OCI-LY1 (cell line): ENCODE measurements at regions not wholly inside any gene's neighbourhood (a gene's known extent, or its start where the extent isn't known, plus 50 kb on each side); places are given as distances from the start of the nearest gene placed in this dataset.

Source experiments
- H2AFZ ChIP-seq: fragments of 200-600 bp; sonication (generic), shearing (Covaris generic); 2 replicates; pipeline ENCODE4 v1.6.0; 2014; ENCODE audit warnings: antibody characterized with exemption, mild to moderate bottlenecking, low read length
- H3F3A ChIP-seq: fragments of 200-600 bp; sonication (generic), shearing (Covaris generic); 2 replicates; pipeline ENCODE4 v1.6.0; 2014; ENCODE audit warnings: mild to moderate bottlenecking, antibody characterized with exemption, low read length, moderate library complexity; ENCODE audit not compliant: insufficient read depth
- H3K27ac ChIP-seq: fragments of 200-600 bp; sonication (generic); 2 replicates; pipeline ENCODE4 v1.5.1; 2014; ENCODE audit warnings: low read length, mixed run types, mild to moderate bottlenecking, low read depth; ENCODE audit not compliant: poor library complexity, severe bottlenecking
- H3K27me3 ChIP-seq: fragments of 200-600 bp; sonication (generic); 2 replicates; pipeline ENCODE4 v1.6.0; 2014; ENCODE audit warnings: antibody characterized with exemption, mild to moderate bottlenecking, low read length, moderate library complexity; ENCODE audit not compliant: insufficient read depth
- H3K36me3 ChIP-seq: fragments of 200-600 bp; sonication (generic); 2 replicates; pipeline ENCODE4 v1.6.1; 2014; ENCODE audit warnings: mild to moderate bottlenecking, antibody characterized with exemption, low read length, moderate library complexity, mixed read lengths; ENCODE audit not compliant: insufficient read depth
- H3K4me1 ChIP-seq: fragments of 200-600 bp; sonication (generic); 2 replicates; pipeline ENCODE4 v1.5.1; 2014; ENCODE audit warnings: mild to moderate bottlenecking, low read length, moderate library complexity; ENCODE audit not compliant: insufficient read depth, severe bottlenecking
- H3K4me2 ChIP-seq: fragments of 200-600 bp; sonication (generic), shearing (Covaris generic); 2 replicates; pipeline ENCODE4 v1.6.1; 2014; ENCODE audit warnings: low read length
- H3K4me3 ChIP-seq: fragments of 200-600 bp; sonication (generic); 2 replicates; pipeline ENCODE4 v1.5.1; 2014; ENCODE audit warnings: low read length, low read depth, mild to moderate bottlenecking, mixed read lengths; ENCODE audit not compliant: poor library complexity, severe bottlenecking
- H3K79me2 ChIP-seq: fragments of 200-600 bp; shearing (Covaris generic); 2 replicates; pipeline ENCODE4 v1.6.1; 2016; ENCODE audit warnings: mixed run types, low read length, mixed read lengths; ENCODE audit not compliant: insufficient read depth
- H3K9ac ChIP-seq: fragments of 200-600 bp; sonication (generic), shearing (Covaris generic); 2 replicates; pipeline ENCODE4 v1.6.1; 2014; ENCODE audit warnings: mild to moderate bottlenecking, low read length, mixed read lengths
- H3K9me2 ChIP-seq: fragments of 200-600 bp; sonication (generic), shearing (Covaris generic); 2 replicates; pipeline ENCODE4 v1.6.1; 2014; ENCODE audit warnings: low read depth, mild to moderate bottlenecking, low read length, mixed read lengths
- H3K9me3 ChIP-seq: fragments of 200-600 bp; shearing (Covaris generic); 2 replicates; pipeline ENCODE4 v1.6.1; 2014; ENCODE audit warnings: low read length, mixed read lengths
- H4K20me1 ChIP-seq: fragments of 200-600 bp; sonication (generic), shearing (Covaris generic); 2 replicates; pipeline ENCODE4 v1.6.0; 2016; ENCODE audit warnings: mild to moderate bottlenecking, low read length; ENCODE audit not compliant: insufficient read depth
- CTCF ChIP-seq: fragments of 200-600 bp; sonication (generic), shearing (Covaris generic); IDR thresholded peaks from 2 replicates; pipeline ENCODE4 v1.5.1; 2017; ENCODE audit warnings: mild to moderate bottlenecking, antibody characterized with exemption, low read length, moderate library complexity, mixed read lengths
- EZH2 ChIP-seq: fragments of 200-600 bp; sonication (generic), shearing (Covaris generic); IDR thresholded peaks from 2 replicates; pipeline ENCODE4 v1.8.0; 2017; ENCODE audit warnings: borderline replicate concordance, mixed run types, mild to moderate bottlenecking, antibody characterized with exemption, low read length, moderate library complexity, mixed read lengths

DNA sequence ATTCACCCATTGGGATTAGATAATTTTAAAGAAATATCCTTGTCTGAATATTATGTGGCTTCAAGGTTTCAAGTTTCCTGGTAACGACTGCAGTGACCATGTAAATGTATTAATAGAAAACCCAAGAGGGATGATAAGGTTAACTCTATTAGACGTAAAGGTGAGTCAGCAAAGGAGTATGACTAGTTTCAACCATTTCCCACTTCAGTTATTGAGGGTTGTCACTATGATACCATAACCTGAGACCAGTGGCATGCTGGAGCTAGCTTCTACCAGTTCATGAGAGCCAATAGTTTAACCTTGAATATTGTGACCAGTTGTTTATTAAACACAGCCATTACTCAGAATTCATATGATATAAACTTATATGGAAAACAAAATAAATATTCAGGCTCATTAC, 270.1 kb downstream of the TMA16 start:
- no peaks in the 10 kb centered on the region for H3F3A ChIP-seq
- H3K9me3 ChIP-seq = no peaks in the 10 kb centered on the region
- no peak for TF ChIP-seq CTCF
- no peak for TF ChIP-seq EZH2
- no peaks in the 10 kb centered on the region for H3K4me1 ChIP-seq
- H3K27me3 ChIP-seq = no peaks in the 10 kb centered on the region
- no peak overlapping the region for H2AFZ ChIP-seq
- no peaks in the 10 kb centered on the region for H3K79me2 ChIP-seq
- H3K9ac ChIP-seq = no peak overlapping the region
- no peaks in the 10 kb centered on the region for H3K9me2 ChIP-seq
- no peaks in the 10 kb centered on the region for H4K20me1 ChIP-seq
- H3K27ac ChIP-seq = no peak overlapping the region
- no peak overlapping the region for H3K4me2 ChIP-seq
- no peak overlapping the region for H3K4me3 ChIP-seq
- no peaks in the 10 kb centered on the region for H3K36me3 ChIP-seq

DNA sequence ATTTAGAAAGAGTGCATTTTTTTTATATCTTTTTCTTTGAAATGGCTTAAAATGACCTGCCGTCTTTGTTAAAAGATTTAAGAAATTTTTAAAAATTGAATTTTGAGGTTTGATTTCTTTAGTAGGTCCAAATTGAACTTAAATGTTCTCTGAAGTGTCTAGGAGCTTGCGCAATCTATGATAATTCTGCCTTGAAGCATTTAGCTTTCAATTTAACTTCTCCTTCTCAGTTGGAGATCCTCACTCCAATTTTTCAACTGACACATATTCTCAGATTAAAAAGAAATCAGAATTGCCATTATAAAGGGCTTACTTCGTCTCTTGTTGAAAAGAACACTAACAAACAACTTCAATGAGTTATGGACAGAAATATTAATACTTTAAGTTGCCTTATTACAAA, 273.5 kb downstream of the TMA16 start:
- H3K4me1 ChIP-seq = no peaks in the 10 kb centered on the region
- H3K9me2 ChIP-seq = no peaks in the 10 kb centered on the region
- no peak overlapping the region for H3K27ac ChIP-seq
- no peaks in the 10 kb centered on the region for H3K9me3 ChIP-seq
- no peaks in the 10 kb centered on the region for H3K79me2 ChIP-seq
- H3K27me3 ChIP-seq = no peaks in the 10 kb centered on the region
- H3K4me3 ChIP-seq = no peak overlapping the region
- H3F3A ChIP-seq = no peaks in the 10 kb centered on the region
- no peaks in the 10 kb centered on the region for H4K20me1 ChIP-seq
- no peak overlapping the region for H3K4me2 ChIP-seq
- no peaks in the 10 kb centered on the region for H3K36me3 ChIP-seq
- no peak overlapping the region for H2AFZ ChIP-seq
- no peak for TF ChIP-seq EZH2
- TF ChIP-seq CTCF = no peak
- H3K9ac ChIP-seq = no peak overlapping the region

DNA sequence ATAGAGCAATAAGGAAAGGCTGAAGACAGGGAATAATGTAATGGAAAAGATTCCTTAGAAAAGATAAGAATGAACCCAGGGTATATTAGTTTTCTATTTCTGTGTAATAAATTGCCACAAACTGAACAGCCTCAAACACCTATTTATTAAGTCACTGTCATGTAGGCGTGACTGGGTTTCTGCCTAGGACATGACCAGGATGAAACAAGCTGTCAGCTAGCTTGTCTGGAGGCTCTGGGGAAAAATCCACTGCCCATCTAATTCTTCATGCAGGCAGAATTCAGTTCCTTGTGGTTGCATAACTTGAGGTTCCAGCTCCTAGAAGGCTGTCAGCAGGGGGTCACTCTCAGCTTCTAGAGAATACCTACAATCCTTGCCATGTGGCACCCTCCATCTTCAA, 277.7 kb downstream of the TMA16 start:
- no peak overlapping the region for H2AFZ ChIP-seq
- H3K27ac ChIP-seq = no peak overlapping the region
- H3K4me3 ChIP-seq = no peak overlapping the region
- no peaks in the 10 kb centered on the region for H3K9me2 ChIP-seq
- H3K9ac ChIP-seq = no peak overlapping the region
- H3K79me2 ChIP-seq = no peaks in the 10 kb centered on the region
- H3K4me2 ChIP-seq = no peak overlapping the region
- H3K4me1 ChIP-seq = no peaks in the 10 kb centered on the region
- no peak for TF ChIP-seq EZH2
- TF ChIP-seq CTCF = no peak
- no peaks in the 10 kb centered on the region for H3F3A ChIP-seq
- H3K27me3 ChIP-seq = no peaks in the 10 kb centered on the region
- H3K36me3 ChIP-seq = no peaks in the 10 kb centered on the region
- H4K20me1 ChIP-seq = no peaks in the 10 kb centered on the region
- H3K9me3 ChIP-seq = no peaks in the 10 kb centered on the region
